ENCODE measurements at regions not wholly inside any gene's neighbourhood (a gene's known extent, or its start where the extent isn't known, plus 50 kb on each side); places are given as distances from the start of the nearest gene placed in this dataset.
"Not testable (repeated sequence)": the region's sequence is repeated elsewhere in the genome, so short reads cannot be mapped to it uniquely, and the experiment has no call there.

- no peak for TF ChIP-seq CTCF (conservative IDR thresholded peaks at IDR 0.05; ENCODE audit: low read depth)
- CTCF ChIA-PET: interaction anchor here (0.5 to 0.6 kb wide), 2 partner anchors 90 to 727 kb away, joined by 3 to 4 read pairs; no protein-coding TSS in a partner anchor
- DNase-seq (ENCODE audit: low spot score): no peak
Measured at GRCh38 chr10:57334523-57334922, 933.2 kb downstream of the IPMK start.

DNA sequence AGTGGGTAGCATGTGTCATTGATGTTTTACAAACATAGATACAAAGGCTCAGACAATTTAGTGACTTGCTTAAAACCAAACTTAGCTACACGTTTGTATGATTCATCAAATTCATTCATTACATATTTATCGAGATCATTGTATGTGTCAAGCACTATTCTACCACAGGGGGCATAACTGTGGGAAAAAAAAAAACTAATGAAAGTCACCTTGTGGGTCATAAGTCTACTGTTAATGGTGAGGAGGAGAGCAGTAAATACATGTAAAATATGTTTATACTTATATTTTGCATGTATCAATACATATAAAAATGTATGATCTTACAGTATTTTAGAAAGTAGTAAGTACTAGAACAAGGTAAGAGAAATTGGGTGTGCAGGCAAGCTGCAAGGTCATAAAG lies 933.8 kb downstream of the IPMK start:
- H3K27ac ChIP-seq: no peak overlapping the region
- ChIA-PET POLR2A (ENCODE audit: low non-redundant PET) (no interaction called here), CTCF (interaction anchor here (0.5 to 0.6 kb wide), 2 partner anchors 89 to 727 kb away, joined by 3 to 4 read pairs; no protein-coding TSS in a partner anchor)
- no peak for TF ChIP-seq CTCF (conservative IDR thresholded peaks at IDR 0.05; ENCODE audit: low read depth)
- no peak for DNase-seq (ENCODE audit: low spot score)

More at GRCh38 chr10:57334523-57334922, 933.2 kb downstream of the IPMK start:
- POLR2A ChIA-PET (ENCODE audit: low non-redundant PET): no interaction called here
- H3K27ac ChIP-seq: no peak overlapping the region

DNA sequence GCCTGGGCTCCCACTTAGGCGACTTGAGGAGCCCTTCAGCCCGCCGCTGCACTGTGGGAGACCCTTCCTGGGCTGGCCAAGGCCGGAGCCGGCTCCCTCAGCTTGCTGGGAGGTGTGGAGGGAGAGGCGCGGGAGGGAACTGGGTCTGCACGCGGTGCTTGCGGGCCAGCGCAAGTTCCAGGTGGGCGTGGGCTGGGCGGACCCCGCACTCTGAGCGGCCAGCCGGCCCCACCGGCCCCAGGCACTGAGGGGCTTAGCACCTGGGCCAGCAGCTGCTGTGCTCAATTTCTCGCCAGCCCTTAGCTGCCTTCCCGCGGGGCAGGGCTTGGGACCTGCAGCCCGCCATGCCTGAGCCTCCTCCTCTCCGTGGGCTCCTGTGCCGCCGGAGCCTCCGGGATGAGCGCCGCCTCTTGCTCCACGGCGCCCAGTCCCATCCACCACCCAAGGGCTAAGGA lies 946.3 kb downstream of the IPMK start:
- H3K27ac ChIP-seq; CTCF ChIA-PET; POLR2A ChIA-PET (ENCODE audit: low non-redundant PET); DNase-seq (ENCODE audit: low spot score): not testable (repeated sequence)

GRCh38 chr10:57320416-57320815 lies 947.3 kb downstream of the IPMK start:
- ChIA-PET CTCF (interaction anchor here (0.8 kb wide), 1 partner anchor 11 kb away, joined by 4 read pairs; no protein-coding TSS in a partner anchor), POLR2A (ENCODE audit: low non-redundant PET) (no interaction called here)
- DNase-seq (ENCODE audit: low spot score): no peak
- H3K27ac ChIP-seq: no peak overlapping the region
- TF ChIP-seq CTCF (conservative IDR thresholded peaks at IDR 0.05; ENCODE audit: low read depth): no peak

DNA sequence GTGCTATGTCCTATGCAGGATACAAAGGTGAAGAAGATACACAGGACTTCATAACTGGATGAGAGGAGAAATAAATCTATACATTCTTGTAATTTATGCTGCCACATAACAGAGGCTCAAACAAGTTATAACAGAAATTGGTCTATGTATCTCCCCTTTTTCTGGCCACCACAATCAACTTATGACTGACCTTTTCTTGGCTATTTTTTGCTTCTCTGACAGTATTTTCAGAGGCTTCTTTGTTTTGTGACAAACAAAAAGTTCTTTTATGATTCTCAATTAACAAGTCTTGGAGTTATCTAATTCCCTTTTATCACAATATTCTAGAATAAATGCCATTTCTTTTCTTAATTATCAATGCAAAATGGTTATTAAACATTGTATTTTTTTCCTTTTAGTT lies 953.0 kb upstream of the ZWINT start:
- ChIA-PET POLR2A (ENCODE audit: low non-redundant PET) (no interaction called here), CTCF (no interaction called here)
- H3K27ac ChIP-seq: no peak overlapping the region
- no peak for DNase-seq (ENCODE audit: low spot score)
- no peak for TF ChIP-seq CTCF (conservative IDR thresholded peaks at IDR 0.05; ENCODE audit: low read depth)

GRCh38 chr10:57303566-57303965 lies 942.5 kb upstream of the ZWINT start:
- H3K27ac ChIP-seq: no peak overlapping the region
- TF ChIP-seq CTCF (conservative IDR thresholded peaks at IDR 0.05; ENCODE audit: low read depth): no peak
- DNase-seq (ENCODE audit: low spot score): no peak
- ChIA-PET CTCF (no interaction called here), POLR2A (ENCODE audit: low non-redundant PET) (no interaction called here)

DNA sequence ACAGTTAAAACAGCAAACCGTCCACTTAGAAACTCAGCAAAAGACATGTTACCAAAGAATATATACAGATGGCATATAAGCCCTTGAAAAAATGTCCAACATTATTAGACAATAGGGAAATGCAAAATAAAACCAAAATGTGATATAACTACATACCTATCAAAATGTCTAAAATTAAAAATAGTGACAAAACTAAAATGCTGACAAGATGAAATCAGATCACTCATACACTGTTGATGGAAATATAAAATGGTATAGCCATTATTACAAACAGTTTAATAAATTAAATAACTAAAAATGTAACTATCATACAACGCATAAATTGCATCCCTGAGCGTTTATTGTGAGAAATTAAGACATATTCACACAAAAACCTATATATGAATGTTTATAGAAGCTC lies 939.7 kb upstream of the ZWINT start:
- no peak for DNase-seq (ENCODE audit: low spot score)
- H3K27ac ChIP-seq: no peak overlapping the region
- no peak for TF ChIP-seq CTCF (conservative IDR thresholded peaks at IDR 0.05; ENCODE audit: low read depth)
- ChIA-PET POLR2A (ENCODE audit: low non-redundant PET) (no interaction called here), CTCF (no interaction called here)
